SK-N-SH treated with all-trans-retinoic acid at 6 μM for 48 hours (cell line): ENCODE measurements at regions not wholly inside any gene's neighbourhood (a gene's known extent, or its start where the extent isn't known, plus 50 kb on each side); places are given as distances from the start of the nearest gene placed in this dataset.

Experiments
- ATAC-seq: fragments of 200-7000 bp; cut with Tn5 transposase; 3 replicates; pipeline ENCODE4 v1.9.1; 2020; ENCODE audit warnings: mild to moderate bottlenecking, moderate library complexity
- ARNTL ChIP-seq: fragments of 450-650 bp; formaldehyde crosslinking; IDR thresholded peaks from 2 replicates; pipeline ENCODE4 v1.5.0; 2020; ENCODE audit warnings: low read depth, mild to moderate bottlenecking, moderate library complexity, borderline replicate concordance
- BACH2 ChIP-seq: fragments of 250-450 bp; sonication (Bioruptor Pico); IDR thresholded peaks from 2 replicates; pipeline ENCODE4 v1.9.0; 2021; ENCODE audit warnings: mild to moderate bottlenecking, borderline replicate concordance
- CREB5 ChIP-seq: fragments of 250-450 bp; sonication (Bioruptor Pico); IDR thresholded peaks from 2 replicates; pipeline ENCODE4 v1.5.1; 2020; ENCODE audit warnings: low read depth, mild to moderate bottlenecking, moderate library complexity
- CSDC2 ChIP-seq: fragments of 250-450 bp; sonication (Bioruptor Pico); IDR thresholded peaks from 2 replicates; pipeline ENCODE4 v1.5.0; 2020; ENCODE audit warnings: mild to moderate bottlenecking, moderate library complexity
- CSRNP3 ChIP-seq: fragments of 250-450 bp; sonication (Bioruptor Pico); IDR thresholded peaks from 2 replicates; pipeline ENCODE4 v1.5.1; 2021; ENCODE audit warnings: mild to moderate bottlenecking, moderate library complexity
- ESRRG ChIP-seq: fragments of 250-450 bp; sonication (Bioruptor Pico); IDR thresholded peaks from 2 replicates; pipeline ENCODE4 v1.6.1; 2021; ENCODE audit warnings: mild to moderate bottlenecking
- GLIS3 ChIP-seq: fragments of 250-450 bp; sonication (Bioruptor Pico); IDR thresholded peaks from 2 replicates; pipeline ENCODE4 v1.5.0; 2020; ENCODE audit warnings: mild to moderate bottlenecking, moderate library complexity
- ISL1 ChIP-seq: fragments of 250-450 bp; sonication (Bioruptor Pico); IDR thresholded peaks from 2 replicates; pipeline ENCODE4 v2.1.2; 2022; ENCODE audit warnings: mild to moderate bottlenecking, moderate library complexity
- OSR1 ChIP-seq: fragments of 250-450 bp; sonication (Bioruptor Pico); IDR thresholded peaks from 2 replicates; pipeline ENCODE4 v1.8.0; 2022; ENCODE audit warnings: moderate library complexity, mild to moderate bottlenecking, inconsistent platforms
- PATZ1 ChIP-seq: fragments of 250-450 bp; sonication (Bioruptor Pico); IDR thresholded peaks from 2 replicates; pipeline ENCODE4 v1.8.0; 2020; ENCODE audit warnings: mild to moderate bottlenecking, moderate library complexity, borderline replicate concordance
- POU6F1 ChIP-seq: fragments of 250-450 bp; sonication (Bioruptor Pico); IDR thresholded peaks from 2 replicates; pipeline ENCODE4 v1.8.0; 2021; ENCODE audit warnings: low read depth, mild to moderate bottlenecking, moderate library complexity, borderline replicate concordance
- PPARA ChIP-seq: fragments of 250-450 bp; sonication (Bioruptor Pico); IDR thresholded peaks from 2 replicates; pipeline ENCODE4 v1.5.0; 2020; ENCODE audit warnings: mild to moderate bottlenecking, borderline replicate concordance
- RARB ChIP-seq: fragments of 250-450 bp; sonication (Bioruptor Pico); IDR thresholded peaks from 2 replicates; pipeline ENCODE4 v1.8.0; 2021; ENCODE audit warnings: mild to moderate bottlenecking, moderate library complexity
- SNAI2 ChIP-seq: fragments of 250-450 bp; sonication (Bioruptor Pico); IDR thresholded peaks from 2 replicates; pipeline ENCODE4 v1.5.0; 2020; ENCODE audit warnings: mild to moderate bottlenecking, moderate library complexity
- TCF4 ChIP-seq: fragments of 250-450 bp; sonication (Bioruptor Pico); IDR thresholded peaks from 2 replicates; pipeline ENCODE4 v1.8.0; 2021; ENCODE audit warnings: mild to moderate bottlenecking, moderate library complexity, borderline replicate concordance
- TOX ChIP-seq: fragments of 250-450 bp; sonication (Bioruptor Pico); IDR thresholded peaks from 2 replicates; pipeline ENCODE4 v1.8.0; 2021; ENCODE audit warnings: mild to moderate bottlenecking, moderate library complexity, borderline replicate concordance
- TSHZ2 ChIP-seq: fragments of 250-450 bp; sonication (Bioruptor Pico); IDR thresholded peaks from 2 replicates; pipeline ENCODE4 v1.5.0; 2020; ENCODE audit warnings: mild to moderate bottlenecking, moderate library complexity
- ZC3H10 ChIP-seq: fragments of 250-450 bp; sonication (Bioruptor Pico); IDR thresholded peaks from 2 replicates; pipeline ENCODE4 v1.5.1; 2021; ENCODE audit warnings: mild to moderate bottlenecking, moderate library complexity
- ZFP3 ChIP-seq: fragments of 250-450 bp; sonication (Bioruptor Pico); IDR thresholded peaks from 2 replicates; pipeline ENCODE4 v1.5.0; 2020; ENCODE audit warnings: mild to moderate bottlenecking, moderate library complexity
- ZNF70 ChIP-seq: fragments of 450-650 bp; formaldehyde crosslinking; IDR thresholded peaks from 2 replicates; pipeline ENCODE4 v1.5.0; 2020; ENCODE audit warnings: mild to moderate bottlenecking, moderate library complexity
- ZNF8 ChIP-seq: fragments of 450-650 bp; formaldehyde crosslinking; IDR thresholded peaks from 2 replicates; pipeline ENCODE4 v1.5.0; 2020; ENCODE audit warnings: mild to moderate bottlenecking, moderate library complexity

- TF ChIP-seq SNAI2 (CRISPR knock-in tag) (no peak), ZC3H10 (CRISPR knock-in tag) (no peak), POU6F1 (CRISPR knock-in tag) (no peak), BACH2 (CRISPR knock-in tag) (no peak), PPARA (CRISPR knock-in tag) (no peak), ZNF70 (CRISPR knock-in tag) (no peak), OSR1 (CRISPR knock-in tag) (no peak), TCF4 (no peak), ESRRG (CRISPR knock-in tag) (no peak), RARB (CRISPR knock-in tag) (no peak), CREB5 (no peak), TOX (CRISPR knock-in tag) (no peak), GLIS3 (CRISPR knock-in tag) (no peak), ZFP3 (CRISPR knock-in tag) (no peak), ZNF8 (CRISPR knock-in tag) (no peak)
- ATAC-seq, result no peak
Measured at GRCh38 chr3:127106456-127106855, 86.5 kb upstream of the PRR23E start.

GRCh38 chr3:127107002-127107401 lies 85.9 kb upstream of the PRR23E start:
- TF ChIP-seq TSHZ2 (CRISPR knock-in tag) (no peak), SNAI2 (CRISPR knock-in tag) (no peak), TOX (CRISPR knock-in tag) (no peak), GLIS3 (CRISPR knock-in tag) (no peak), CSDC2 (no peak), PATZ1 (no peak), ISL1 (CRISPR knock-in tag) (no peak), TCF4 (no peak)
- ATAC-seq, result no peak

GRCh38 chr3:127107491-127108375 lies 85.2 kb upstream of the PRR23E start:
- TF ChIP-seq ESRRG (CRISPR knock-in tag), result no peak
- TF ChIP-seq TCF4, result no peak
- ATAC-seq, result no peak

- TF ChIP-seq RARB (CRISPR knock-in tag) (no peak), ISL1 (CRISPR knock-in tag) (no peak), GLIS3 (CRISPR knock-in tag) (no peak), ZFP3 (CRISPR knock-in tag) (no peak), CSRNP3 (CRISPR knock-in tag) (no peak), ARNTL (no peak), ESRRG (CRISPR knock-in tag) (no peak), TCF4 (no peak), CSDC2 (no peak), CREB5 (no peak)
- ATAC-seq, result no peak
Measured at GRCh38 chr3:127108796-127109195, 84.1 kb upstream of the PRR23E start.
